ENCODE measurements at regions not wholly inside any gene's neighbourhood (a gene's known extent, or its start where the extent isn't known, plus 50 kb on each side); places are given as distances from the start of the nearest gene placed in this dataset.

DNA sequence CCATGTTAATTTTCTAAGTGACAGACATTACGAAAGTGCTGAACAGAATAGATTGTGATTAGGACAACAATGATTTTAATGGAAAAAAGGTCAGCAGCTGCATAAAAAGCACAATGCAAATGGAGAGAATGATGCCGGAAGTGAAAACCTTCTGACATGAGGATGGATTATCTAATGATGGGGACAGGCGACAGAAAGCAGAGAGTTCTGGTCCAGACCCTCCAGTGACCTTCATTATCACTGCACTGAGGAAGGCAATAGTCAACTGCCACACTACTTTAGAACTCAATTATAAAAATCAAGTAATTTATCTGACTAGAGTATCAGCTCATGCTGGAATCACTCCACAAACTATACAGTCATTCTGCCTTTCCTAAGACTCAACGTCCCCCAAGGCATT is 746.1 kb upstream of the EPHA5 start:
- Mint-ChIP-seq H3K36me3 (ENCODE audit: low read depth, unreplicated experiment) (no peaks in the 10 kb centered on the region), H3K27me3 (ENCODE audit: low read depth, unreplicated experiment) (no peaks in the 10 kb centered on the region), H3K27ac (ENCODE audit: unreplicated experiment) (no peak overlapping the region), H3K4me1 (ENCODE audit: low read depth, unreplicated experiment) (no peaks in the 10 kb centered on the region), H3K9me3 (ENCODE audit: unreplicated experiment) (peaks cover 5% of the 10 kb centered on the region), H3K4me3 (ENCODE audit: unreplicated experiment) (no peak overlapping the region)
- no peaks in the 10 kb centered on the region for H3K79me2 ChIP-seq (ENCODE audit: insufficient read depth, low read length)
- H3K4me3 ChIP-seq (ENCODE audit: insufficient read depth, low read depth, low read length) = no peak overlapping the region
- no peaks in the 10 kb centered on the region for H3K9me3 ChIP-seq (ENCODE audit: insufficient read depth, low read depth, low read length)
- H3K4me1 ChIP-seq (ENCODE audit: insufficient read depth, low read length) = no peaks in the 10 kb centered on the region
- no peak overlapping the region for H3K9ac ChIP-seq (ENCODE audit: low read length)
- H4K20me1 ChIP-seq (ENCODE audit: insufficient read depth, low read length) = no peaks in the 10 kb centered on the region
- H3K27me3 ChIP-seq (ENCODE audit: insufficient read depth, low read length) = no peaks in the 10 kb centered on the region
- no peak overlapping the region for H3K4me2 ChIP-seq (ENCODE audit: low read length)
- no peak overlapping the region for H2AFZ ChIP-seq (ENCODE audit: low read depth, low read length)
- TF ChIP-seq, protein P1, sequence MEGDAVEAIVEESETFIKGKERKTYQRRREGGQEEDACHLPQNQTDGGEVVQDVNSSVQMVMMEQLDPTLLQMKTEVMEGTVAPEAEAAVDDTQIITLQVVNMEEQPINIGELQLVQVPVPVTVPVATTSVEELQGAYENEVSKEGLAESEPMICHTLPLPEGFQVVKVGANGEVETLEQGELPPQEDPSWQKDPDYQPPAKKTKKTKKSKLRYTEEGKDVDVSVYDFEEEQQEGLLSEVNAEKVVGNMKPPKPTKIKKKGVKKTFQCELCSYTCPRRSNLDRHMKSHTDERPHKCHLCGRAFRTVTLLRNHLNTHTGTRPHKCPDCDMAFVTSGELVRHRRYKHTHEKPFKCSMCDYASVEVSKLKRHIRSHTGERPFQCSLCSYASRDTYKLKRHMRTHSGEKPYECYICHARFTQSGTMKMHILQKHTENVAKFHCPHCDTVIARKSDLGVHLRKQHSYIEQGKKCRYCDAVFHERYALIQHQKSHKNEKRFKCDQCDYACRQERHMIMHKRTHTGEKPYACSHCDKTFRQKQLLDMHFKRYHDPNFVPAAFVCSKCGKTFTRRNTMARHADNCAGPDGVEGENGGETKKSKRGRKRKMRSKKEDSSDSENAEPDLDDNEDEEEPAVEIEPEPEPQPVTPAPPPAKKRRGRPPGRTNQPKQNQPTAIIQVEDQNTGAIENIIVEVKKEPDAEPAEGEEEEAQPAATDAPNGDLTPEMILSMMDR (IDR thresholded peaks at IDR 0.05; ENCODE audit: insufficient read depth, low read depth, low read length) = no peak
- H3K27ac ChIP-seq (ENCODE audit: low read depth, low read length) = no peak overlapping the region
- DNase-seq (ENCODE audit: low read depth) (no peak), FAIRE-seq (no peak)
- H3K36me3 ChIP-seq (ENCODE audit: insufficient read depth, low read length) = no peaks in the 10 kb centered on the region

DNA sequence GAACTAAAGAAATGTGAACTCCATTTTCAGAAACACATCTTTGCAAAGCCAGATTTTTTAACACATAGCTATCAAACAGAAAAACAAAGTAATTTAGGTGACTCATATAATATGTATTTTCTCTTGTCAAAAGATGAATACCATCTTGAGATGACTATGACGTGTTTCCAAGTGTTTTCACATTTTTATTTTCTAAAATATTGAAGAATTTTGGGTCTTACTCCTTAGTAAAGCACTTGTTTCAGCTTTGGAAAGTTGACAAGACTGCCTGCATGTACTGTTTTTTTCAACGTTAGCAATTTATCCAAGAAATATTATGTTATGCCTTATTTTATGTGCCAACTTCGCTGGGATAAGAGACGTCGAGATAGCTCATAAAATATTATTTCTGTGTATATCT is 733.9 kb upstream of the EPHA5 start:
- H3K36me3 ChIP-seq (ENCODE audit: insufficient read depth, low read length) = no peaks in the 10 kb centered on the region
- H3K4me1 ChIP-seq (ENCODE audit: insufficient read depth, low read length) = no peaks in the 10 kb centered on the region
- Mint-ChIP-seq H3K27ac (ENCODE audit: unreplicated experiment) (no peak overlapping the region), H3K4me1 (ENCODE audit: low read depth, unreplicated experiment) (no peaks in the 10 kb centered on the region), H3K9me3 (ENCODE audit: unreplicated experiment) (no peaks in the 10 kb centered on the region), H3K4me3 (ENCODE audit: unreplicated experiment) (no peak overlapping the region), H3K27me3 (ENCODE audit: low read depth, unreplicated experiment) (no peaks in the 10 kb centered on the region), H3K36me3 (ENCODE audit: low read depth, unreplicated experiment) (no peaks in the 10 kb centered on the region)
- H3K9ac ChIP-seq (ENCODE audit: low read length) = no peak overlapping the region
- no peaks in the 10 kb centered on the region for H3K9me3 ChIP-seq (ENCODE audit: insufficient read depth, low read depth, low read length)
- no peaks in the 10 kb centered on the region for H4K20me1 ChIP-seq (ENCODE audit: insufficient read depth, low read length)
- no peak overlapping the region for H3K4me3 ChIP-seq (ENCODE audit: insufficient read depth, low read depth, low read length)
- TF ChIP-seq EZH2 (IDR thresholded peaks at IDR 0.05; ENCODE audit: insufficient read depth, low read length) = no peak
- TF ChIP-seq, protein P1 (IDR thresholded peaks at IDR 0.05; ENCODE audit: insufficient read depth, low read depth, low read length) = no peak
- no peaks in the 10 kb centered on the region for H3K79me2 ChIP-seq (ENCODE audit: insufficient read depth, low read length)
- DNase-seq (ENCODE audit: low read depth) (peak; percentile 0), FAIRE-seq (no peak)
- no peak overlapping the region for H2AFZ ChIP-seq (ENCODE audit: low read depth, low read length)
- H3K27ac ChIP-seq (ENCODE audit: low read depth, low read length) = no peak overlapping the region
- H3K4me2 ChIP-seq (ENCODE audit: low read length) = no peak overlapping the region
- H3K27me3 ChIP-seq (ENCODE audit: insufficient read depth, low read length) = no peaks in the 10 kb centered on the region

DNA sequence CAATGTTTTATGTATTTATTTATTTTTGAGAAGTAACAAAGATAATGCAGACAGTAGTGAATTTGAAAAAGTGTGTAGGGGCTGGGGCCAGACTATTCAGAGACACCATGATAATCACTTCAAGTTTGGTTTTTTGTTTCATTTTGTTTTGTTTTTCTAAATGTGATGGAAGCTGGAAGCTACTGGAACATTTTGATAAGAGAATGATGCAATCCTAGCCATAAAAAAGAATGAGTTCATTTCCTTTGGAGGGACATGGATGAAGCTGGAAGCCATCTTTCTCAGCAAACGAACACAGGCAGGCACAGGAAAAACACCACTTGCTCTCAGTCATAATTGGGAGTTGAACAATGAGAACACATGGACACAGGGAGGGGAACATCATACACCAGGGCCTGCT is 706.6 kb upstream of the EPHA5 start:
- H3K4me2 ChIP-seq (ENCODE audit: low read length) = no peak overlapping the region
- no peaks in the 10 kb centered on the region for H3K36me3 ChIP-seq (ENCODE audit: insufficient read depth, low read length)
- H3K79me2 ChIP-seq (ENCODE audit: insufficient read depth, low read length) = no peaks in the 10 kb centered on the region
- Mint-ChIP-seq H3K9me3 (ENCODE audit: unreplicated experiment) (peaks cover 2% of the 10 kb centered on the region), H3K27ac (ENCODE audit: unreplicated experiment) (peak overlapping the region; percentile 84), H3K4me1 (ENCODE audit: low read depth, unreplicated experiment) (no peaks in the 10 kb centered on the region), H3K36me3 (ENCODE audit: low read depth, unreplicated experiment) (no peaks in the 10 kb centered on the region), H3K4me3 (ENCODE audit: unreplicated experiment) (no peak overlapping the region), H3K27me3 (ENCODE audit: low read depth, unreplicated experiment) (no peaks in the 10 kb centered on the region)
- no peaks in the 10 kb centered on the region for H3K9me3 ChIP-seq (ENCODE audit: insufficient read depth, low read depth, low read length)
- DNase-seq (ENCODE audit: low read depth) (no peak), FAIRE-seq (no peak)
- no peak overlapping the region for H3K9ac ChIP-seq (ENCODE audit: low read length)
- H2AFZ ChIP-seq (ENCODE audit: low read depth, low read length) = peak overlapping the region; percentile 71
- no peak for TF ChIP-seq EZH2 (IDR thresholded peaks at IDR 0.05; ENCODE audit: insufficient read depth, low read length)
- TF ChIP-seq, protein P1 (IDR thresholded peaks at IDR 0.05; ENCODE audit: insufficient read depth, low read depth, low read length) = no peak
- no peak overlapping the region for H3K4me3 ChIP-seq (ENCODE audit: insufficient read depth, low read depth, low read length)
- H3K27ac ChIP-seq (ENCODE audit: low read depth, low read length) = no peak overlapping the region
- H3K4me1 ChIP-seq (ENCODE audit: insufficient read depth, low read length) = no peaks in the 10 kb centered on the region
- no peaks in the 10 kb centered on the region for H4K20me1 ChIP-seq (ENCODE audit: insufficient read depth, low read length)
- no peaks in the 10 kb centered on the region for H3K27me3 ChIP-seq (ENCODE audit: insufficient read depth, low read length)

All from astrocyte (in vitro differentiated cells and primary cell).